Stimulated activated CD8-positive, alpha-beta memory T cell treated with anti-CD3 and anti-CD28 coated beads, Interleukin-12 subunit alpha, Interleukin-12 subunit beta, amount 100 ng/mL, for 24 hours (primary cell): ENCODE measurements at regions not wholly inside any gene's neighbourhood (a gene's known extent, or its start where the extent isn't known, plus 50 kb on each side); places are given as distances from the start of the nearest gene placed in this dataset.
"Not testable (repeated sequence)": the region's sequence is repeated elsewhere in the genome, so short reads cannot be mapped to it uniquely, and the experiment has no call there.

ENCODE experiments used
- DNase-seq: peaks from one replicate; pipeline ENCODE4 v3.0.0-alpha.2; 2020; ENCODE audit errors: extremely low read depth

DNA sequence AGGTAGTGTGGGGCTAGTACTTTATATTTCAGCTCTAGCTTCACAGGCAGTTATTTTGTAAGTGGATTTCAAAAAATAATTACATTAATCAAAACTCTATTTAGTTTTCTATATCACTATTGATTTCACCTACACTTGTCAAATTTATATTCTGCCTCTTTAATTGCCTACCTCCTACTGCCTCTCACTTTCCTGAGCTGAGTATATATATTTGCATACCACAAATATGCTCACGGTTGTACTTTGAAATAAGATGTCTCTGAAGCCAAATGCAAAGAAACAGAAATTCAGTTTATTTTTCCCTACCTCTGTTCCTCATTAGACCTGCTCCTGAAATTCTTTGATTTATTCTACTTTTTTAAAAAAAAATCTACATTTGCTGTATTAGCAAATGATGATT, 309.3 kb upstream of the TGFBR2 start:
- DNase-seq, result no peak

GRCh38 chr3:30299674-30300385, 306.6 kb upstream of the TGFBR2 start:
- no peak for DNase-seq

DNA sequence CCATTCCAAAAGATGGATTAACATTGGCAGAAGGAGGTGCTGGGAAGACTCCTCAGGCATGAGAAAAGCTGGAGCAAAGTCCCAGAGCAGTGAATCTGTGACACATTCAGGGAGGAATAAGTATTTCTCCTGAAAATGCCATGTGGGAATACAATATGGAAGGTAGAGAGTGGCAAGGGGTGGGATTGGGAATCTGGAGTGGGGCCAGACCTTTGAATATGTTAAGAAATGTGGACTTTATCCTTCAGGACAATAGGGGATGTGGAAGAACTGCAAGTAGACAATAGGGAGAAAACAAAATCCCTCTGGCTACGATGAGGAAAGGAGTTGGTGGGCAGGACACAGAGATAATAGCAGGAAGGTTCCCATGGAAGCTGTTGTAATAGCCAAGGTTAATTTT, 305.6 kb upstream of the TGFBR2 start:
- DNase-seq, result no peak

- DNase-seq, result no peak
These were observed 304.4 kb upstream of the TGFBR2 start for GRCh38 chr3:30302027-30302426.

DNA sequence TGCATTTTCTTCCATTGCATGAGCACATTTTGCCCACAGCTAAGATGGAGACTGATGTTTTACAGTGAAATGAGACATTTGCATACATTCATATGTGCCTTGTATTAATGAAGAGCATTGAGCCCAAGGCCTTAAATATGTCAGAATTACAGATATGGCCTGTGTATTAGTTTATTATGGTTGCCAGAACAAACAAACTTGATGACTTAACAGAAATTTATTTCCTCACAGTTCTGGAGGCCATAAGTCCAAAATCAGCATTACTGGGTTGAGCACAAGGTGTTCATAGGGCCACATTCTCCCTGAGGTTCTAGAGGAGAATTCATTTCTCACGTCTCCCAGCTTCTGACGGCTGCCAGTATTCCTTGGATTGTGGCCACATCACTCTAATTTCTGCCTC, 302.6 kb upstream of the TGFBR2 start:
- no peak for DNase-seq

DNA sequence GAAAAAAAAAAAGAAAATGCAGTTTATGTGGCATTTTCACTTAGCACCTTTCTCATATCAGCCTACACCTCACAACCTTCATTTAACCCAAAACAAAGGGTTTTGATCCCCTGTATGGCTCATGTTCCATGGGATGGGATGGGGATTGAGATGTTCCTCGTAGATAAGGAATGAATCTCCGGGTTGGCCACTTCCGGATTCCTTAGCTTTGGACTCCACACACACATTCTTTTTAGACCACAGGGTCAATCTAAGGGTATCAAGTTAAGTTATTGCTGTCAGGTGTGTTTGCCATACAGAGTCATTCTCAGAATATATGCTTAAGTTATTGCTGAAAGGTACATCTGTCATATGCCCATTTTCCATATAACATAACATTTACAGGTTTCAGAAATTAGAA, 301.4 kb upstream of the TGFBR2 start:
- no peak for DNase-seq

- DNase-seq, result no peak
These were observed 299.5 kb upstream of the TGFBR2 start for GRCh38 chr3:30306896-30307295.

DNA sequence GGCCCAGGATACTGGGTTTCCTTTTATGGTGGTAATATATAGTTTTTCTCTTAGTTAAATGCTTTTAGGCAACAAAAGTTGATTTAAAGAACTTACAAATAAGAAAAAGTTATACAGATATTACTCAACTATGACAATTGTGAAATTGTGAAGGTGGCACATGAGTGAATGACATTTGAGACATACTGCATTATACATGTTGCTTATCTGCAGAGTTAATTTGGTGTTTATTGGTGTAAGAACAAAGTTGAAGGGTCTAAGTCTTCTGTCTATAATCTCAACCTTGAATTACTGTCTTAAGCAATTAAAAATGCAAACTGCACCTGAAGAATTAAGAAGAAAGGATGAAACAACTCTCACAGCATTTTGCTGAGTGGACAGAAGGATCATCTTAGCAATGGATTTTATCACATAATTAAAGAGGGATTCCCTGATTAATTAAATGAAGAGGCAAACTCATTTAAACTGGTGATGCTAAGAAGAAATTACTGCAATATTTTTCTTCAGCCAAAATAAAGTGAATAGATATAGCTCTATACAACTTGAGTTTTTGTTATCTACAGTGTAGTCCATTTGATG, 298.9 kb upstream of the TGFBR2 start:
- no peak for DNase-seq

- DNase-seq, result no peak
These were observed 298.3 kb upstream of the TGFBR2 start for GRCh38 chr3:30308131-30308530.

GRCh38 chr3:30309961-30310954, 296.1 kb upstream of the TGFBR2 start:
- no peak for DNase-seq

GRCh38 chr3:30311781-30312180, 294.6 kb upstream of the TGFBR2 start:
- no peak for DNase-seq

- DNase-seq, result no peak
These were observed 292.6 kb upstream of the TGFBR2 start for GRCh38 chr3:30313840-30314239.

DNA sequence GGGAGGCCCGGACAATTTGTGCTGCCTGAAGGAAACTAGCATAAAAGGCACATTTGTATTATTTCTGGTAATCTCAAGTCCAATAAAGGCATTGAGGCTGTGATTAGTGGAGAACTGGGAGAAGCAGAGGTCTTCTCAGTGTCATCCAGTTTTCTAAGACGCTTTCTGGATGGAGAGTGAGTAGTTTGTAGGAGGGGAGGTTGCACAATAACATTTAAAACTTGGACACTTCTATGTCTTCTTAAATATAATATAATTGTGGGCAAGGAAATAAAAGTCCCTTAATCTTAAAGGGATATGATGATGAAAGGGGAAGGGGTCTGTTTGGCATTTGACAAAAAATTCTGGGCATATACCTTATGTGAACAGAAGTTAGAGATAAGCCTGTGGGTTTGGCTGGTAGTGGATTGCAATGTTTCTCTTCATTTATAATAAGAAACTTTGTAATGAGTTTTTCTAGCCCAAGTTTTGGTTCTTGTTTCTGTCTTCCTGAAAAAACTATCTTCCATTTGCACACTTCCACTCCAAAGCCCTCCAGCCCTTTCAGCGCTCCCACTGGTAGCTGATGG, 291.6 kb upstream of the TGFBR2 start:
- DNase-seq, result no peak

DNA sequence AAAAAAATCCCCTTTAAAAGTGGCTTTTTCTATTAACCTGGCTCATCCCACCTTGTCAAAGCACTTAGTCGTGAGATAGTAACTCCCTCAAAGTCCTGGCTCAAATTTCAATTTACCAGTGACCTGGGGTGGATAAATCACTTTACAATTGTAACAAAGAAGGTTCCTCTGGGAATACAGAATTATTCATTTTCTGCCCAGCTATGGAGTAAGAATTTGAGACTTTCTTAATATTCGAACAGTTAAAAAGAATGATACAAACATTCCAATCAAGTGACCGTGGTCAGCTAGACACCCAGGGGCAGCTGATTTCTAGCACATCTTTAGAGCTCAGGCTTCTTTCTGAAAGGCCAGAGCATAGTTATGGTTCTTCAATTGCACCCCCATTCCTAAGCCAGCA, 291.0 kb upstream of the TGFBR2 start:
- no peak for DNase-seq

- DNase-seq, result no peak
These were observed 288.8 kb upstream of the TGFBR2 start for GRCh38 chr3:30317561-30317960.

DNA sequence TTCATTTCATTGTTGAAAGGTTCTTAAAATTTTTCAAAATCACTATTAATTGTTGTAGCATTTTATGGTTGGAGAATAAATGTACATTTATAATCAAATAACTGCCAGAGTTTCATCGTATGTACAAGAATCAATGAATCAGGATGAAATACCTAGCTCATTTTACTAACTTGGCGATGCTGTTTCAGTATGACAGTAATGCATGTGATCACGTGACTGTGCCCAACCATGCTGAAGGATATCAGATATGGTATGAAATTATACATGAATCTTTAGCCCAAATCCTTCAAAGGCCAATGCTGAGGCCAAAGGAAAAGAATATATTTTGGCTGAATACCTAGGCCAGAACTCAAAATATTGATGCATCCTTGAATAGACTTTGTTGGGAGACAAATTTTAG, 288.3 kb upstream of the TGFBR2 start:
- no peak for DNase-seq

DNA sequence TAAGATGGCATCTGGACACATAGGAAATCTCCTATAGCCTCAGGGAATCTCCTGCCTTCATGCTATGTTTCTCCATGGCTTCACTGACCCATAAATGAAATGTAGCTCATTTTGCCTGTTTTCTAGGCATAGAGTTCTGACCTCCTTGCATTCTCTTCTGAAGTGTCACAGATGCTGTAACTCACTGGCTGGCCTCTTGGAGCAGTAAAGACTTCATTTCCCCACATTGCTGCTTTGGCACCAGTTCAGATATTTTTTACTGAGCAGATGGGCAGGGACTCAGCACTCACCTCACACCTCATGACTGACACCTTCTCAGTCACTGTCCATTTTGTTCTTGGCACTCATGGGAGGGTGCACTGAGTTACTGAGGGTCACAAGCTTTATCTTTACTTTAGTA, 286.7 kb upstream of the TGFBR2 start:
- DNase-seq, result no peak

DNA sequence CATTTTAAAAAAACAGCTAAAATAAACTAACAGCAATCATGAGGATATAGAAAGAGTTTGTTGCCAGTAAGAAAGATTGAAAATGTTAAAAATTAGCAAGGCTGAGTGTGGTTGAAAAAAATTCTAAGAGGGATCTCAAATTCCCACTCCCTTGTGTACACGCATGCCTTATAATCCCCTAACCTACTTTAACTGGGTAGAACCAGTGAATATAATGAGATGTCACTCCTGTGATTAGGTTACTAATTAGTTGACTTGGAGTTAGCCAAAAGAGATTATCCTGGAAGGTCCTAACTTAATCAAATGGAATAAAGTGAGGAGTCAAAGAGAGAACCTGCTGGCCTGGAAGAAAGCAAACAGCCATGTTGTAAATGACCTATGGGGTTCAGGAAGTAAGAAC, 286.0 kb upstream of the TGFBR2 start:
- no peak for DNase-seq

GRCh38 chr3:30321065-30321464, 285.3 kb upstream of the TGFBR2 start:
- DNase-seq, result no peak

- not testable (repeated sequence) for DNase-seq
These were observed 282.8 kb upstream of the TGFBR2 start for GRCh38 chr3:30323649-30324048.

- no peak for DNase-seq
These were observed 281.8 kb upstream of the TGFBR2 start for GRCh38 chr3:30324587-30324986.

DNA sequence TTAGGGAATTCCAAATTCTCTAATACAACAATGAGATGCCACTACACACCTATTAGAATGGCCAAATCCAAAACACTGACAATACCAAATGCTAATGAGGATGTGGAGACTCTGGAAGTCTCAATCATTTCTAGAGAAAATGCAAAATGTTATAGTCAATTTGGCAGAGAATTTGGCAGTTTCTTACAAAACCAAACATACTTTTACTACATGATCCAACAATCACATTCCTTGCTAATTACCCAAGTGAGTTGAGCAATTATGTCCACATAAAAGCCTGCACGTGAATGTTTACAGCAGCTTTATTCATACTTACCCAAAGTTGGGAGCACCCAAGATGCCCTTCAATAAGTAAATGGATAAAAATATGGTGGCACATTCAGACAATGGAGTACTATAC, 278.4 kb upstream of the TGFBR2 start:
- DNase-seq, result not testable (repeated sequence)
